H1 (cell line): ENCODE measurements at regions not wholly inside any gene's neighbourhood (a gene's known extent, or its start where the extent isn't known, plus 50 kb on each side); places are given as distances from the start of the nearest gene placed in this dataset.

Experiments used
- CTCF ChIA-PET: fragments of 300-600 bp; sonication (Branson Sonifier 250); formaldehyde crosslinking; loops from one replicate; lab custom pipeline; 2021; ENCODE audit not compliant: partially characterized antibody; lab: Charles Lee
- POLR2A ChIA-PET: fragments of 300-600 bp; sonication (Branson Sonifier 250); formaldehyde crosslinking; loops from one replicate; lab custom pipeline; 2021; ENCODE audit warnings: inconsistent platforms; ENCODE audit not compliant: partially characterized antibody; lab: Charles Lee
- DNase-seq, 2 experiments: peaks; one replicate each; pipeline versions ENCODE4 v3.0.0 to v3.0.0-alpha.2; 2010 to 2022; ENCODE audit warnings: low spot score in 2 of 2, low read depth in 1 of 2, mixed read lengths in 1 of 2
- FAIRE-seq: peaks from 2 replicates; lab custom pipeline; 2011; peaks lifted over from hg19 to GRCh38; lab: Jason Lieb, UNC
- H2AFZ ChIP-seq: 2 replicates; pipeline ENCODE4 v1.8.1; 2012; ENCODE audit warnings: low read length, inconsistent platforms
- H2AK5ac ChIP-seq: 2 replicates; pipeline ENCODE4 v1.6.1; 2013; ENCODE audit warnings: low read depth, low read length
- H2BK120ac ChIP-seq: replicated peaks from 2 replicates; pipeline ENCODE3; 2013; ENCODE audit warnings: low read depth, low read length, inconsistent platforms
- H2BK12ac ChIP-seq: 2 replicates; pipeline ENCODE4 v1.6.1; 2013; ENCODE audit warnings: low read depth, low read length
- H2BK15ac ChIP-seq: 2 replicates; pipeline ENCODE4 v1.6.1; 2013; ENCODE audit warnings: low read length
- H2BK20ac ChIP-seq: 2 replicates; pipeline ENCODE4 v1.6.1; 2013; ENCODE audit warnings: low read length
- H2BK5ac ChIP-seq: 2 replicates; pipeline ENCODE4 v1.6.1; 2013; ENCODE audit warnings: low read depth, low read length
- H3K14ac ChIP-seq: 2 replicates; pipeline ENCODE4 v1.6.1; 2013; ENCODE audit warnings: inconsistent platforms; ENCODE audit not compliant: insufficient read length
- H3K18ac ChIP-seq: 2 replicates; pipeline ENCODE4 v1.6.1; 2013; ENCODE audit warnings: low read length; ENCODE audit errors: extremely low read depth
- H3K23ac ChIP-seq: 2 replicates; pipeline ENCODE4 v1.6.1; 2013; ENCODE audit warnings: inconsistent platforms; ENCODE audit not compliant: insufficient read length
- H3K23me2 ChIP-seq: 2 replicates; pipeline ENCODE4 v1.6.1; 2013; ENCODE audit warnings: low read depth, low read length
- H3K27ac ChIP-seq: 2 replicates; pipeline ENCODE4 v1.6.1; 2011; ENCODE audit warnings: low read depth, low read length, inconsistent platforms
- H3K27me3 ChIP-seq, 4 experiments: replicated peaks in 1 of 4; 1 replicate in 1 of 4; 2 replicates in 3 of 4; pipeline versions ENCODE4 v1.6.1 to v1.8.1; 2011 to 2013; ENCODE audit warnings: low read length in 3 of 4, mild to moderate bottlenecking in 3 of 4, inconsistent platforms in 2 of 4, mixed read lengths in 2 of 4, moderate library complexity in 1 of 4; ENCODE audit not compliant: control insufficient read depth in 3 of 4, insufficient read depth in 3 of 4; ENCODE audit errors: extremely low read depth in 1 of 4
- H3K36me3 ChIP-seq, 4 experiments: 2 replicates each; pipeline versions ENCODE4 v1.6.1 to v1.8.1; 2011 to 2013; ENCODE audit warnings: mild to moderate bottlenecking in 4 of 4, low read length in 3 of 4, moderate library complexity in 2 of 4, control low read depth in 1 of 4, inconsistent platforms in 1 of 4; ENCODE audit not compliant: insufficient read depth in 4 of 4, control insufficient read depth in 2 of 4
- H3K4ac ChIP-seq: replicated peaks from 2 replicates; pipeline ENCODE3; 2013; ENCODE audit warnings: low read length, low read depth, mixed read lengths, inconsistent platforms; ENCODE audit not compliant: insufficient read length
- H3K4me1 ChIP-seq, 4 experiments: replicated peaks in 1 of 4; 1 replicate in 1 of 4; 2 replicates in 3 of 4; pipeline versions ENCODE4 v1.6.1 to v1.8.1; 2011 to 2013; ENCODE audit warnings: low read length in 3 of 4, inconsistent platforms in 2 of 4, mixed read lengths in 1 of 4; ENCODE audit not compliant: insufficient read depth in 4 of 4, control insufficient read depth in 3 of 4
- H3K4me2 ChIP-seq, 2 experiments: 2 replicates each; pipeline versions ENCODE4 v1.6.1 to v1.8.1; 2011 to 2013; ENCODE audit warnings: low read depth in 2 of 2, low read length in 2 of 2, control low read depth in 1 of 2, inconsistent platforms in 1 of 2, mild to moderate bottlenecking in 1 of 2; ENCODE audit not compliant: insufficient read depth in 1 of 2
- H3K4me3 ChIP-seq, 4 experiments: fragments of 200-600, 300-600 bp in 1 of 4; sonication (generic), shearing (Covaris generic), sonication (Bioruptor Twin) in 1 of 4; 2 replicates each; pipeline versions ENCODE4 v1.5.1 to v1.8.1; 2011 to 2016; ENCODE audit warnings: low read length in 4 of 4, low read depth in 3 of 4, control low read depth in 2 of 4, inconsistent platforms in 2 of 4, mild to moderate bottlenecking in 2 of 4, mixed read lengths in 1 of 4, moderate library complexity in 1 of 4; ENCODE audit not compliant: insufficient read depth in 2 of 4; ENCODE audit errors: extremely low read depth in 1 of 4
- H3K56ac ChIP-seq: replicated peaks from 2 replicates; pipeline ENCODE3; 2013; ENCODE audit warnings: low read depth, mild to moderate bottlenecking, mixed read lengths, low read length, inconsistent platforms; ENCODE audit not compliant: insufficient read length
- H3K79me1 ChIP-seq: 2 replicates; pipeline ENCODE4 v1.6.1; 2013; ENCODE audit warnings: low read depth, low read length, control low read depth
- H3K79me2 ChIP-seq, 2 experiments: 2 replicates each; pipeline versions ENCODE4 v1.6.1 to v1.8.1; 2012 to 2013; ENCODE audit warnings: low read length in 2 of 2, mild to moderate bottlenecking in 2 of 2, inconsistent platforms in 1 of 2; ENCODE audit not compliant: insufficient read depth in 2 of 2, control insufficient read depth in 1 of 2
- H3K9ac ChIP-seq, 4 experiments: replicated peaks in 1 of 4; 1 replicate in 1 of 4; 2 replicates in 3 of 4; pipeline versions ENCODE4 v1.6.1 to v1.8.1; 2011 to 2013; ENCODE audit warnings: low read depth in 3 of 4, low read length in 3 of 4, control low read depth in 2 of 4, mild to moderate bottlenecking in 2 of 4, moderate library complexity in 2 of 4, inconsistent platforms in 1 of 4; ENCODE audit errors: extremely low read depth in 1 of 4
- H3K9me3 ChIP-seq, 2 experiments: 2 replicates each; pipeline versions ENCODE4 v1.6.1 to v1.8.1; 2012 to 2013; ENCODE audit warnings: mild to moderate bottlenecking in 2 of 2, moderate library complexity in 2 of 2, control low read depth in 1 of 2, inconsistent platforms in 1 of 2, low read depth in 1 of 2, low read length in 1 of 2, mixed read lengths in 1 of 2; ENCODE audit not compliant: insufficient read depth in 2 of 2
- H4K20me1 ChIP-seq, 2 experiments: replicated peaks in 1 of 2; 2 replicates each; pipeline versions ENCODE3 to v1.8.1; 2011 to 2013; ENCODE audit warnings: inconsistent platforms in 2 of 2, low read length in 2 of 2, mild to moderate bottlenecking in 1 of 2; ENCODE audit not compliant: insufficient read depth in 2 of 2, control insufficient read depth in 1 of 2
- H4K5ac ChIP-seq: 2 replicates; pipeline ENCODE4 v1.6.1; 2013; ENCODE audit warnings: low read length, low read depth, mixed read lengths, inconsistent platforms; ENCODE audit not compliant: insufficient read length
- H4K8ac ChIP-seq: 2 replicates; pipeline ENCODE4 v1.8.0; 2013; ENCODE audit warnings: mild to moderate bottlenecking, moderate library complexity, low read length, inconsistent platforms; ENCODE audit not compliant: insufficient read depth; ENCODE audit errors: extremely low read depth
- H4K91ac ChIP-seq: replicated peaks from 2 replicates; pipeline ENCODE3; 2013; ENCODE audit warnings: low read length, mixed read lengths, inconsistent platforms; ENCODE audit not compliant: insufficient read length
- BCL11A ChIP-seq, 2 experiments: IDR thresholded peaks; one replicate each; pipeline ENCODE4 v1.6.1; 2011; ENCODE audit warnings: low read depth in 2 of 2, low read length in 2 of 2, mild to moderate bottlenecking in 2 of 2
- BRCA1 ChIP-seq: IDR thresholded peaks from 2 replicates; pipeline ENCODE4 v1.6.1; 2012; ENCODE audit warnings: low read depth, low read length, improper control_type of control experiment
- CBX5 ChIP-seq: fragments of 300-800, 300-1000 bp; sonication (generic); IDR thresholded peaks from 2 replicates; pipeline ENCODE4 v1.7.1; 2016; ENCODE audit warnings: antibody characterized with exemption, low read length, low read depth
- EP300 ChIP-seq, 2 experiments: IDR thresholded peaks; 1 replicate in 1 of 2; 2 replicates in 1 of 2; pipeline ENCODE4 v1.6.1; 2011 to 2012; ENCODE audit warnings: low read depth in 2 of 2, low read length in 2 of 2, mild to moderate bottlenecking in 2 of 2, borderline replicate concordance in 1 of 2, inconsistent platforms in 1 of 2, moderate library complexity in 1 of 2
- FOSL1 ChIP-seq: IDR thresholded peaks from 2 replicates; pipeline ENCODE4 v1.6.1; 2011; ENCODE audit warnings: mild to moderate bottlenecking, low read depth, low read length, moderate library complexity; ENCODE audit not compliant: insufficient read depth
- MAFK ChIP-seq: IDR thresholded peaks from 2 replicates; pipeline ENCODE4 v1.6.1; 2012; ENCODE audit warnings: low read depth, mild to moderate bottlenecking, improper control_type of control experiment, low read length
- SIRT6 ChIP-seq: IDR thresholded peaks from one replicate; pipeline ENCODE4 v1.7.1; 2012; ENCODE audit warnings: low read length, inconsistent platforms
- SP1 ChIP-seq: IDR thresholded peaks from 2 replicates; pipeline ENCODE4 v1.6.1; 2011; ENCODE audit warnings: low read depth, low read length
- SP4 ChIP-seq: IDR thresholded peaks from 2 replicates; pipeline ENCODE4 v1.6.1; 2012; ENCODE audit warnings: low read length, inconsistent platforms
- SUZ12 ChIP-seq: fragments of 200-600 bp; sonication (generic); IDR thresholded peaks from 2 replicates; pipeline ENCODE4 v1.6.1; 2012; ENCODE audit warnings: mild to moderate bottlenecking, inconsistent platforms, low read length, moderate library complexity, mixed read lengths
- TBP ChIP-seq: IDR thresholded peaks from 2 replicates; pipeline ENCODE4 v1.6.1; 2011; ENCODE audit warnings: low read depth, low read length, improper control_type of control experiment
- WGBS, 2 experiments: shearing (Covaris generic) in 1 of 2; methylation state at CpG; one replicate each; pipeline versions ENCODE4 v1.1.6 to v1.1.7; 2013 to 2015; ENCODE audit warnings: low lambda C conversion rate in 2 of 2, mixed read lengths in 2 of 2, inconsistent platforms in 1 of 2, low coverage in 1 of 2, missing lambda C conversion rate in 1 of 2; ENCODE audit not compliant: insufficient replicate concordance in 2 of 2, insufficient coverage in 1 of 2, insufficient read length in 1 of 2; ENCODE audit errors: extremely low coverage in 1 of 2, missing lambda C conversion rate in 1 of 2; 5-methylcytosine and 5-hydroxymethylcytosine counted together

- no peak overlapping the region for H4K91ac ChIP-seq
- H3K79me1 ChIP-seq, result no peaks in the 10 kb centered on the region
- no peak overlapping the region for H2BK5ac ChIP-seq
- H4K20me1 ChIP-seq, result no peaks in the 10 kb centered on the region
- H4K5ac ChIP-seq, result no peak overlapping the region
- H2BK12ac ChIP-seq, result no peak overlapping the region
- no peaks in the 10 kb centered on the region for H3K36me3 ChIP-seq
- no peak for FAIRE-seq
- no peaks in the 10 kb centered on the region for H3K27me3 ChIP-seq
- POLR2A ChIA-PET, result no interaction called here
- no peak overlapping the region for H3K4me3 ChIP-seq
- H3K4me1 ChIP-seq, result no peaks in the 10 kb centered on the region
- H3K9ac ChIP-seq, result no peak overlapping the region
- H2BK15ac ChIP-seq, result no peak overlapping the region
- H2AK5ac ChIP-seq, result no peak overlapping the region
- no peak overlapping the region for H3K4me2 ChIP-seq
- no peak overlapping the region for H2AFZ ChIP-seq
- TF ChIP-seq MAFK, result no peak
- TF ChIP-seq BCL11A (IDR thresholded peaks at IDR 0.05; ENCODE audit: low read depth in 2 of 2, low read length in 2 of 2), result no peak
- no peak for TF ChIP-seq BRCA1
- TF ChIP-seq SP1, result no peak
- TF ChIP-seq FOSL1, result no peak
- no peak for TF ChIP-seq SP4
- no peak for TF ChIP-seq SIRT6
- TF ChIP-seq SUZ12, result no peak
- no peak for TF ChIP-seq EP300 (IDR thresholded peaks at IDR 0.05; ENCODE audit: borderline replicate concordance in 1 of 2, low read depth in 2 of 2, low read length in 2 of 2)
- no peak for TF ChIP-seq TBP
- no peak for TF ChIP-seq CBX5
- H3K14ac ChIP-seq, result no peak overlapping the region
- H4K8ac ChIP-seq, result no peak overlapping the region
- H3K23ac ChIP-seq, result no peak overlapping the region
- no peaks in the 10 kb centered on the region for H3K79me2 ChIP-seq
- H3K56ac ChIP-seq, result no peak overlapping the region
- H3K18ac ChIP-seq, result no peak overlapping the region
- 88% methylated on average over 1 of the region's 1 CpG; no CpG with 5 or more reads in 1 of the 2 experiments for WGBS, 2 experiments
- H2BK120ac ChIP-seq, result no peak overlapping the region
- H3K27ac ChIP-seq, result no peak overlapping the region
- no peak overlapping the region for H3K4ac ChIP-seq
- no peak for DNase-seq
- H3K9me3 ChIP-seq, result no peaks in the 10 kb centered on the region
- H2BK20ac ChIP-seq, result no peak overlapping the region
- no peaks in the 10 kb centered on the region for H3K23me2 ChIP-seq
- CTCF ChIA-PET, result no interaction called here
Observed at GRCh38 chr6:74997646-74998045, 208.2 kb downstream of the COL12A1 start.
